Amniotic epithelial cell (primary cell): ENCODE measurements at regions not wholly inside any gene's neighbourhood (a gene's known extent, or its start where the extent isn't known, plus 50 kb on each side); places are given as distances from the start of the nearest gene placed in this dataset.
"Not testable (repeated sequence)": the region's sequence is repeated elsewhere in the genome, so short reads cannot be mapped to it uniquely, and the experiment has no call there.

Experiments
- DNase-seq: peaks from one replicate; pipeline ENCODE4 v3.0.0-alpha.2; 2010; ENCODE audit warnings: low read depth

GRCh38 chr10:76665029-76665428, 972.6 kb downstream of the KCNMA1 start:
- DNase-seq = peak; percentile 25

GRCh38 chr10:76657337-76658012, 980.1 kb downstream of the KCNMA1 start:
- no peak for DNase-seq

DNA sequence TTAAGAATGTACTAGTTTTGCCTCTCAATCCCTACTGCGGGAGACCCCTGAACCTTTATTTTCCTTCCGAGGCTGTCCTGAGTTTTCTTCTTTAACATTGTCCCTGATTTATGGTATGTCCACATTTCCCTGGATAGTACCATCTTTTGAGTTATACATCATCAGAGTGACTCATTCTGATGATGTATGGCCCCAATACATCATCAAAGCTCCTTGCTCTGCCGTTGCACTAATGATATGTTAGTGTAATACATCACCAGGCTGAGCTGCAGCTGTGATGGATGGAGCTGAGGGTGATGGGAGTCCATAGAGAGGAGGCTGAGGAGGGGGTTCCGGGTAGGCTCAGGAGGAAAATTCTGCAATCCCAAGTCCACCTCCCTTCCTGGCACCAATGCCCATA, 986.5 kb downstream of the KCNMA1 start:
- no peak for DNase-seq

GRCh38 chr10:76649723-76650127, 987.9 kb downstream of the KCNMA1 start:
- DNase-seq = peak; percentile 42

DNA sequence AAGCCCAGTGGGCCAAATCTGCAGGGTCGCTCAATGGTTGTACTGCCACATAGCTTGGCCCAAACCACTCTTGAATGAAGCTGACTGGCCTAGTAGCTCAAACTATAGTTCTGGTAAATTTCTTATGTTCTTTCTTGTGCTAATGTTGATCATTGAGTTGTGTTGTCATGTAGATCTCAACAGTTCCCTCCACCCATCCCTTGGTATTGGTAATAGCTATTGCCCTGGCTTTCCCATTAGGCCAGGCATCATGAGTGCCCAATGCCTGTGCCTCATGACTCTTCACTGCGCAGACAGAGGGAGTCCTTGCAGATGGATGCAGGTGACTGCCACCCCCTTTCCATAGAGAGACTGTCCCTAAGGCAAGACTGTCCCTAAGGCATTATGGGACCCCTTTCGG, 988.4 kb downstream of the KCNMA1 start:
- DNase-seq = no peak

GRCh38 chr10:76647301-76647700, 990.3 kb downstream of the KCNMA1 start:
- DNase-seq = peak; percentile 53

GRCh38 chr10:76645341-76645740, 992.3 kb downstream of the KCNMA1 start:
- no peak for DNase-seq

- DNase-seq = no peak
These were observed 993.1 kb downstream of the KCNMA1 start for GRCh38 chr10:76644476-76644875.

- DNase-seq = no peak
These were observed 994.1 kb downstream of the KCNMA1 start for GRCh38 chr10:76643511-76643911.

DNA sequence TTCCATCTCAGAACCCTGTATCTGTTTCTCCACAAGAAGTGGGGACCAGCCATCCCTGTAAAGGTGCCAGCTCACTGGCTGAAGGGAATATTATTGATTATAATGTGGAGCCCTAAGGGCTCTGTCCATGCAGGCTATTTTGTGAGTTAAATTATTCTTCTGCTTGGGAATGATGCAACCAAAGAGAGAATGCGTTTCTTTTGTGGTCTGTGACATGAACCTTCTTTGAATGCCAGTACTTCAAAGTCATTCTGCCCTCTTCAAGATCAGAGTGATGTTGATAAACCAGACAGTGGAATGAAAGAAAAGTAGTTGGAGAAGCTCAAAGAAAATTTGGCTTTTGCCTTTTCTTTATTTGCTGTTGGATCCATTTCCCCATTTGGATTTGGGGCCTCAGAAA, 995.2 kb downstream of the KCNMA1 start:
- peak; percentile 11 for DNase-seq

DNA sequence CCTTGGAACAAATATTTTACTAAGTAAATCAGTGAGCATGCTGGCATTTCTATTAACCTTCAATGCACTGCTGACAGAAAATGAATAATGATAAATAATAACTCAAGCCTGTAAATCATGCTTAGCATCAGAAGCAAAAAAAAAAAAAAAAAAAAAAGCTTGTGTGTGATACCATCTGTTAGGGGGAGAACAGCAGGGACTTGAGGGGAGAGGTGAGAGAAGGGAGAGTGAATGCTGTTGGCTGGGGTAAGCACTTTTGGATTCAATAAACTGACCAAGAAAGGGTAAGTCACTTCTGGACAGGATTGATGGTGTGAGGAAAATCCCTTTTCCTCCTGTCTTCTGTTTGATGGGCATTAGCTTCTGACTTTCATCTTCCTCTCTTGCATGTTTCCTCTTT, 996.4 kb downstream of the KCNMA1 start:
- no peak for DNase-seq

DNA sequence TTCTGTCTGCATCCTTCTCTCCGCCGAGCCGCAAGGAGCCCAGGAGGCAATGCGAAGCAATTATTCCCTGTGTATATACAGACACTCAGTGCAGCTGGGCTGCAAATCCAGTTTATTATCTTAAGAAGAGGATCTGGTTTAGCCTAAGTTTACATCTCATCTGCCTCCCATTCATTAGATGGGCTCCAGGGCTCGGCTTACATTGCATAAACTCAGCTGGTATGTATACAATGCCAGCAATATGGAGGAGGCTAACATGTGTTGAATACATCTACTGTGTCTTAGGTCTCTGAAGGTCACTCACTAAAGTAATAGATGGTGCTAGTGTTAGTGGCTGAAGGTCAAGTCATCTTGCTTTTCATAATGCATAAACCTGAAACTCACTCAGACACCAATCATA, 996.8 kb downstream of the KCNMA1 start:
- DNase-seq = no peak

DNA sequence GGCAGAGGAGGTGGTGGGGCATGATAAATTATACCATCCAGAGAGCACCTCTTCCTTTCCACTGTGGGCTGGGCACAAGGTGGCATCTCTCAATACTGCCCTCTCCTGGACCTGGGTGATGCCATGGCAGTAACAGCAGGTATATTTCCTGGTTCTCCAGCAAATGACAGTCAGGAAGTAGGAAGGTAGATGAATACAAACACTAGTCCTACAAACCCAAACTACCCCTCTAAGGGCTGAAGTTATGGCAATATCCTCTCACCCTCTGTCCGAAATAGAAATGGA, 1004.9 kb downstream of the KCNMA1 start:
- DNase-seq = peak; percentile 14

- no peak for DNase-seq
These were observed 1005.5 kb downstream of the KCNMA1 start for GRCh38 chr10:76631884-76632766.

GRCh38 chr10:76631036-76631670, 1006.5 kb downstream of the KCNMA1 start:
- no peak for DNase-seq

DNA sequence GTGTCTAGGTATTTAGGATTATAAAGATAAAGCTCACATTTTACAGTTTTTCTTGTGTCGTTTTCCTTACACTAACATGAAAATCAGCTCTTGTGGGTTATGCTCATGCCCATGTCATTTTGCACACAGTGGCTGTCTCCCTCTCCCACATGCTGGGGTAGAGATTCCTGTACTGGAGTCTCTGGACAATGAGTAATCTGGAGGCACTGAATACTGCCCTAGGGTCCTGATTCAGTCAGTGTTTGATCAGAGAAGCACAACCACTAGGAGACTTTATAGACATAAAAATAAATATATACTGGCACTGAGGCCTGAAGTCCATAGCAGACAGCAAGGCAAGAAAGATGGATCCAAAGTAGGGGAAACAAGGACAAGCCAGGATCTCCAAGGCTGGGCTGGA, 1008.8 kb downstream of the KCNMA1 start:
- DNase-seq = no peak

DNA sequence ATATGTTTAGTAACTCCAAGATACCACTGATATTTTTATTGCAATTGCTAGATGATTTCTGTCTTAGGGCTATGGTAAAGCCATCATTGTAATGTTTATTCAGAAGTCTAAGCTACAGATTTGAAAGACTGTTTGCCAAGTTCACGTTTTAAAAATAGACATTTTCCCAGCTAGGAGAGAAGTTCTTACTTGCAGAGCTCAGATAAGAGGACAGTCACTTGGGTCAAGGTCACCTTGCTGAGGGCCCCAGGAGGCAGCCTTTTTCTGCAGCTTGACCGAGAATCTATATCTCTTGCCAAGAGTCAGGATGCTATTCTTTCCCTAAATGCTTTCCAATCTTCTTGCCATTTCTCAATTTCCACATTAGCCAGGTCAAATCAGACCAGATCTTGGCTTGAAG, 1011.2 kb downstream of the KCNMA1 start:
- no peak for DNase-seq

- DNase-seq = no peak
These were observed 1013.1 kb downstream of the KCNMA1 start for GRCh38 chr10:76624470-76624869.

DNA sequence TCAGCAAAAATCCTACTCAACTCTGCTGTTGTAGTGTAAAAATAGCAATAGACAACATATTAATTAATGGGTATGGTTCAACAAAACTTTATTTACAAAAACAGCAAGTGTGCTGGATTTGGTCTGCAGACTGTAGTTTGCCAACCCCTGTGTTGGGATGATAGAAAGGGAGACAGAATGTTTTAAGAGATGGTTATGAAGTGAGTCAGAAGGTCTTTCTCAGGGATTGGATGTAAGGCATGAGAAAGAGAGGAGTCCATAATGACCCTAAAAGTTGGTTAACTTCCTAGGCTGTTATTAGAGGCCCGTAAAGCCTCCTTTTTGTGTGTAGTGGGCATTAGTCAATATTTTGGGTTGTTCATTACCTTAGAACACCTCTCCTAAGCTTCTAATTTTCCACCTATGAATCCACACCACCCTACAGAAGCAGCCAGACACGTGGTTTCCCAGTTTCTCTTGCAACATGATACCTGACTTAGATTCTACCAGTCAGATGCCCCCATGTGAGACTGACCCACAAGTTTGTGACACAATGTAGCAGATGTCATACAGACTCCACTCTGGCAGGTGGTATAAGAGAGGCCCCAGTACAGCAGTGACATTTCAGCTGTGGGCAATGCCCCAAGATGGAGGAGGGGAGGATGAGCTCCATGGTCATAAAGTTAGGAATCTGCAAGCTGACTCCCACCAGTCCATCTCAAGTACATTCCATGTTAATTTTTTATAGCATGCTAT, 1015.6 kb downstream of the KCNMA1 start:
- DNase-seq = no peak

DNA sequence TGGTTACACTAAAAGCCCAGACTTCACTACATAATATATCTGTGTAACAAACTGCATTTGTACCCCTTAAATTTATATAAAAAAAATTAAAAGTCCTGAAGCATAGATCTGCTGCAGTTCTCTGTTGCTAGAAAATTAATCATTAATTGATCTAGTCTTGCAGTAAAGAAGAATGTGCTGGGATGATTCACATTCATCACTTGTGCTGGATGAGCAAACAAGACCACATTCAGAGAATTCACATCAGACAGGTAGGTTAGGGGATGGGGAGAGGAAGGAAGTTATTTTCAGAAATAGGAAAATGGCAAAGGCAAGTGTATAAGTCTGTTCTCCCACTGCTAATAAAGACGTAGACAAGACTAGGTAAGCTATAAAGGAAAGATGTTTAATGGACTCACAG, 1019.0 kb downstream of the KCNMA1 start:
- DNase-seq = no peak

DNA sequence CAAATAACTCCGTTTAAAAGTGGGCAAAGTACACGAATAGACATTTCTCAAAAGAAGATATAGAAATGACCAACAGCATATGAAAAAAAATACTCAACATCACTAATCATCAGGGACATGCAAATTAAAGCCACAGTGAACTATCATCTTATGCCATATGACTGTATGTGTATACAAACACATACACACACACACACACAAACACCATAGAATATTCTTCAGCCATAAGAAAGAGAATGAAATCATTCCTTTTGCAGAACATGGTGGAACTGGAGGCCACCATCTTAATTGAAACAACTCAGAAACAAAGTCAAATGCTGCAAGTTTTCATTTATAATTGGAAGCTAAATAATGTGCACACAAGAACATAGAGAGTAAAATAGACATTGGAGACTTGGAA, 1019.4 kb downstream of the KCNMA1 start:
- DNase-seq = no peak

DNA sequence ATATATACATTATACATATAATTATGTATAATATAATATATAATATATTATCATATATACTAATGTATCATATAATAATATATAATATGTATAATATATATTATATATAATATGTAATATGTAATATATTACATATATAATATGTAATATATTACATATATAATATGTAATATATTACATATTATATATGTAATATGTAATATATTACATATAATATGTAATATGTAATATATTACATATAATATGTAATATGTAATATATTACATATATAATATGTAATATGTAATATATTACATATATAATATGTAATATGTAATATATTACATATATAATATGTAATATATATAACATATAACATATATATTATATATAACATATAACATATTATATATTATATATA, 1020.9 kb downstream of the KCNMA1 start:
- not testable (repeated sequence) for DNase-seq

- DNase-seq = no peak
These were observed 1022.6 kb downstream of the KCNMA1 start for GRCh38 chr10:76615049-76615448.
